Fibroblast of the aortic adventitia (primary cell): ENCODE measurements at regions not wholly inside any gene's neighbourhood (a gene's known extent, or its start where the extent isn't known, plus 50 kb on each side); places are given as distances from the start of the nearest gene placed in this dataset.

Experiments
- DNase-seq: peaks from one replicate; pipeline ENCODE4 v3.0.0-alpha.2; 2010; ENCODE audit warnings: low read depth
- H3K4me3 ChIP-seq: 2 replicates; pipeline ENCODE4 v1.5.1; 2011; ENCODE audit warnings: low read depth, mild to moderate bottlenecking, control low read depth, low read length, moderate library complexity
- CTCF ChIP-seq: IDR thresholded peaks from 2 replicates; pipeline ENCODE4 v1.5.1; 2011; ENCODE audit warnings: mild to moderate bottlenecking, low read length, control low read depth, inconsistent platforms; ENCODE audit not compliant: insufficient read depth

- H3K4me3 ChIP-seq = no peak overlapping the region
- peak; percentile 49 for DNase-seq
- TF ChIP-seq CTCF = no peak
Measured at GRCh38 chr7:115825456-115826115, 205.0 kb downstream of the TFEC start.

- TF ChIP-seq CTCF = no peak
- DNase-seq = no peak
- H3K4me3 ChIP-seq = no peak overlapping the region
Measured at GRCh38 chr7:115822801-115823200, 207.8 kb downstream of the TFEC start.

- TF ChIP-seq CTCF = no peak
- no peak for DNase-seq
Measured at GRCh38 chr7:115822380-115822779, 208.2 kb downstream of the TFEC start.

GRCh38 chr7:115816318-115816974 is 214.1 kb downstream of the TFEC start:
- TF ChIP-seq CTCF = no peak
- H3K4me3 ChIP-seq = no peak overlapping the region
- no peak for DNase-seq

More at GRCh38 chr7:115822380-115822779, 208.2 kb downstream of the TFEC start:
- no peak overlapping the region for H3K4me3 ChIP-seq

- H3K4me3 ChIP-seq = no peak overlapping the region
- TF ChIP-seq CTCF = no peak
- DNase-seq = no peak
Measured at GRCh38 chr7:115812794-115813193, 217.8 kb downstream of the TFEC start.

- DNase-seq = no peak
- TF ChIP-seq CTCF = no peak
Measured at GRCh38 chr7:115805458-115805857, 225.1 kb downstream of the TFEC start.

GRCh38 chr7:115802415-115802814 is 228.1 kb downstream of the TFEC start:
- no peak for DNase-seq
- H3K4me3 ChIP-seq = no peak overlapping the region
- no peak for TF ChIP-seq CTCF

More at GRCh38 chr7:115805458-115805857, 225.1 kb downstream of the TFEC start:
- H3K4me3 ChIP-seq = no peak overlapping the region
